ENCODE measurements at regions not wholly inside any gene's neighbourhood (a gene's known extent, or its start where the extent isn't known, plus 50 kb on each side); places are given as distances from the start of the nearest gene placed in this dataset.
A peak's percentile ranks its signal among the peaks of the same experiment; 100 is the strongest.
"Not testable (repeated sequence)": the region's sequence is repeated elsewhere in the genome, so short reads cannot be mapped to it uniquely, and the experiment has no call there.

DNA sequence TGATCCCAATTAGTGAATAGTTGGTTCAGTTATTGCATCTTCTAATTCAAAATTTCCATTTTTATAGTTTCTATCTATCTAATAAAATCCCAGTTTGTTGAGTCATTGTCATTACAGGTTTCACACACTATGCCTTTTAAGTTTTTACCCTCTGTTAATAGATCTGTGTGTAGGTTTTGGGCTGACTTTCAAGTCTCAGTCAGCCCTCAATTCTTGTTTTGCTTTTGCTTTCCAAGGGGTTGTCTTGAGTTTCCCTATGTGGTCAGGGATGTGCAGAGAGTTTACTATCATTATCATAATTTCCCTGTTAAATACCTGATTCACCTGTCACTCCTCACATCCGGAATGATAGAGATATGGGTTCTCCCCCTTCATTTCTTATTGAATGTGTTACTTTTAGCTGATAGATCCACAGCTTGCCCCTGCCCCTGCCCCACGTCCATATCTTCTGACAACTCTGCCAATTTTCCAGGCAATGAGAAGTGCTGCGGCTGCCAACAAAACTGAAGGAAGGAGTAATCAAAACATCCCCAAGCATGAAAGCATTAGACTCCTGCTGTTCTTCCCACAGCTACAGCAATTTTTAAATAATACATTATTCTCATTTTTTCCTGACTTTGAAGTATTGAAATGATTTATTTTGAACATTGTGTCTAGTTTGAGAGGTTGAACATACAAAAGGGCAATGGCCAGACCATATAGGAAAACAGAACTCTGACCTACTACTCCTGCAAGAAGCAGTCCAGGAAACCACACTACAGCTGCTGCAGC, 1064.8 kb downstream of the SUCLG1 start:
- CTCF ChIA-PET: no interaction called here
- Mint-ChIP-seq H3K27ac (no peak overlapping the region), H3K27me3 (no peaks in the 10 kb centered on the region), H3K9me3 (ENCODE audit: low read depth) (peaks cover 3% of the 10 kb centered on the region), H3K4me3 (no peak overlapping the region), H3K4me1 (no peaks in the 10 kb centered on the region), H3K36me3 (no peaks in the 10 kb centered on the region)
- ATAC-seq (no peak), DNase-seq (no peak)

DNA sequence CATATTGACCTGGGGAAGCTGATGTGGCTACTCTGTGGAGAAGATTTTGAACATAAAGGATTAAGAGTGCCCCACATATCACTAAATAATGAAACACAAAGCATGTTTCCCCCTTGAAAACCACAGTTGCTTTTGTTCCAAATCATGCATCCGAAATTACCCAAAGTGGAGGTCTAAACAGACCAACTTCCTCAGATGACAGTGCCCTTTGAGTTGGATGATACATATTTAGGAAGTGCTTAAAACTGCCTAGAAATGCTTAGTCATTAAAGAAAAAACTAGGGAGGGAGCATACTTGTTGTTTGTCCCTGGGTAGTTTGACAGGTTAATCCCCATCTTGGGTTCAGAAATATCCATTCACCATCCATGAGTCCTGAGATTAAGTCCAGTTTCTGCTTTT, 1070.3 kb downstream of the SUCLG1 start:
- no peak for ATAC-seq
- H3K4me3 Mint-ChIP-seq: no peak overlapping the region
- no peaks in the 10 kb centered on the region for H3K27me3 Mint-ChIP-seq
- no peak for DNase-seq
- CTCF ChIA-PET: no interaction called here
- H3K36me3 Mint-ChIP-seq: no peaks in the 10 kb centered on the region
- H3K4me1 Mint-ChIP-seq: no peaks in the 10 kb centered on the region
- peaks cover 3% of the 10 kb centered on the region for H3K9me3 Mint-ChIP-seq (ENCODE audit: low read depth)
- H3K27ac Mint-ChIP-seq: no peak overlapping the region

DNA sequence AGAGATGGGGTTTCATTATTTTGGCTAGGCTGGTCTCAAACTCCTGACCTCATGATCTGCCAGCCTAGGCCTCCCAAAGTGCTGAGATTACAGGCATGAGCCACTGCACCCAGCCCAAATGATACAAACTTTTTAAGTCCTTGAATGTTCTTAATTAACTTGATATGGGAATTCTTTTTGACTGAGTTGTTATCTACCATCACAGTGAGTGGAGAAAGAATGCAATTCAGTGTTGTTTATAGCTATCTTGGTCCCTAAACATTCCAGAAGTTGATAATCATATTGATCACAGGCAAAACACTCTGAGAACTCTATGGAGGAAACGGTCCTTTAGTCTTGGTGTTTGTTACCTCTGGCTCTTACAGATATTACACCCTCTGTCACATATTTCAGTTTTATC, 1072.5 kb downstream of the SUCLG1 start:
- Mint-ChIP-seq H3K27me3 (no peaks in the 10 kb centered on the region), H3K9me3 (ENCODE audit: low read depth) (no peaks in the 10 kb centered on the region), H3K36me3 (no peaks in the 10 kb centered on the region), H3K4me1 (no peaks in the 10 kb centered on the region), H3K4me3 (no peak overlapping the region), H3K27ac (no peak overlapping the region)
- no peak for DNase-seq
- ATAC-seq: no peak
- CTCF ChIA-PET: no interaction called here

DNA sequence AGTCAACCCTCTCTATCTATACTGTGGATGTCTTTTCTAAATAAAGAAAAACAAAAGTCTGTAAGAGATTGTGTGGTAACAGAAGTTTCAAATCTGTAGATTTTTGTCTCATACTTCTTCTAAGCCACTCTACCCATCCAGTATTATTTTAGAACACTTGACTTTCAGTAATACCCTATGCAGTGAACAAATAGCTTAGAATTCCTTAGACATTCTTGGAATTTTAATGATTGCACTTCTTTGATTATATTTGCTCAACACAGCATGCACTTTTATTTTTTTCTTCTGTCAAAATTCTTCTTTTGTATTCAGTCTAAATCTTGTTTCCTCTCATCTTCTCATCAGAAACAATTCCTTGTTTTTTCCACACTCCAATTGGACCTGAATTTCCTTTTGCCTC, 1080.2 kb downstream of the SUCLG1 start:
- Mint-ChIP-seq H3K4me3 (no peak overlapping the region), H3K27me3 (no peaks in the 10 kb centered on the region), H3K27ac (no peak overlapping the region), H3K9me3 (ENCODE audit: low read depth) (peaks cover 12% of the 10 kb centered on the region), H3K4me1 (no peaks in the 10 kb centered on the region), H3K36me3 (no peaks in the 10 kb centered on the region)
- no peak for DNase-seq
- CTCF ChIA-PET: no interaction called here
- no peak for ATAC-seq

DNA sequence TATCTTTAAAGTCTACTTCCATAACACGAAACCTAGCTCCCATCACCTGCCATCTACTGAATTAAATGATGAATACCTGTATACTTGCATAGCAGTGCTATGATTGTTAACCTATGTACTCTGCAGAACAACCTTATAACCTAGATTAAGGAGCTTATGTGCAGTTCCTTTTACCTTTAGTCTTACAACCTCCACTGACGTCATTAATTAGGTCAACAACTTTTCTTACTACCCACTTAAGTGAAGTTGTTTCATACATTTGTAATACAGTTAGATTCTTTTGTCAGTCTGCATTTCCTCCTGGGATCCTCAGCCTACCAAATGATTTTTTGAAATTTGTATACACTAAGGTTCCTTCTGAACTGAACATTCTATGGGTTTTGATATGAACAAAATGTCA, 1082.3 kb downstream of the SUCLG1 start:
- Mint-ChIP-seq H3K27ac (no peak overlapping the region), H3K4me1 (no peaks in the 10 kb centered on the region), H3K36me3 (no peaks in the 10 kb centered on the region), H3K4me3 (no peak overlapping the region), H3K9me3 (ENCODE audit: low read depth) (peaks cover 17% of the 10 kb centered on the region), H3K27me3 (no peaks in the 10 kb centered on the region)
- CTCF ChIA-PET: no interaction called here
- DNase-seq (no peak), ATAC-seq (no peak)

DNA sequence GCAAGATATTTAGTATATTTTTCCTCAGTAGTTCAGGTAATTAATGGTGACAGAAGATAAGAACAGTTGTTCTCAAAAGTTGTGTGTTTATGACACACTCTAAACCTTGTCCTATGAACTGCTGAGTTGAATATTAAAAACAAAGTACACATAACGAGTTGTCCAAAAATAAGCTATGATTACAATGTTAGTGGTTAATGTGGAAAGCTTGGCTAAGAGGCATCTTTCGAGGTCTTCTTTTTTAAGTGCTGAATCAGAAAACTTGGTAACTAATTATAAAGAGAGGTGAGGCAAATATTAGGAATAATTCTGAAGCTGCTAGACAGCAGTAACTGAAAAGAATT, 1088.7 kb downstream of the SUCLG1 start:
- no peak for DNase-seq

DNA sequence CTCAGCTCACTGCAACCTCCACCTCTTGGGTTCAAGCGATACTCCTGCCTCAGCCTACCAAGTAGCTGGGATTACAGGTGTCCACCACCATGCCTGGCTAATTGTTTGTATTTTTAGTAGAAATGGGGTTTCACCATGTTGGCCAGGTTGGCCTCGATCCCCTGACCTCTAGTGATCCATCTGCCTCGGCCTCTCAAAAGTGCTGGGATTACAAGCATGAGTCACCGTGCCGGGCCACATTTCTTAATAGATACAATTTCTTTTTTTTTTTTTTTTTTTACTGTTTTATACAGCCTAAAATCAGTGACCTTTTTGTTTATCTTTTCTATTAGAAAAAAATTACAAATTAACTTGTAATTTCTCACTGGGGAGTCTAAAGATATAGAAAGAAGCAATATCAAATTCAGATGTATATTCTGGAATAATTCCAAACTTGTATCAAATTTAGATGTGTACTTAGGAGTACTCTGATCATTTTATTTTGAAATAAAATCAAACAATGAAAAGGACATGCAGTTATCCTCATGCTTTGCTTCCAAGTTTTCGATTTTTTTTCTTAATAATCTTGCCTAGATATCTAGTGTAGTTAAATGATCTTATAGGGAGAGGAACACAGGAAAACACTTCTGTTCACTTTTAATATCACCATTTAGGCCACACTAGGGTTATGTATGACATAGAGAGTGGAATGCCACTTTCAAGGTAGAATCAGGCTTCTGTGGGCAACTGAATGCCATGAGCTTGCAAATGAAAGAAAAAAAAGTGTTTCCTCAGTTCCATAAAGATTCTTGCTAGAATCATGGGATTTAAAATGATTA, 1089.3 kb downstream of the SUCLG1 start:
- no peaks in the 10 kb centered on the region for H3K4me1 Mint-ChIP-seq
- peaks cover 14% of the 10 kb centered on the region for H3K9me3 Mint-ChIP-seq (ENCODE audit: low read depth)
- no peaks in the 10 kb centered on the region for H3K36me3 Mint-ChIP-seq
- ATAC-seq: no peak
- H3K27ac Mint-ChIP-seq: no peak overlapping the region
- DNase-seq: no peak
- H3K4me3 Mint-ChIP-seq: no peak overlapping the region
- CTCF ChIA-PET: no interaction called here
- no peaks in the 10 kb centered on the region for H3K27me3 Mint-ChIP-seq

More for the DNA sequence above, 1088.7 kb downstream of the SUCLG1 start:
- Mint-ChIP-seq H3K36me3 (no peaks in the 10 kb centered on the region), H3K27me3 (no peaks in the 10 kb centered on the region), H3K9me3 (ENCODE audit: low read depth) (peaks cover 13% of the 10 kb centered on the region), H3K4me3 (no peak overlapping the region), H3K4me1 (no peaks in the 10 kb centered on the region), H3K27ac (no peak overlapping the region)
- CTCF ChIA-PET: no interaction called here
- ATAC-seq: no peak

DNA sequence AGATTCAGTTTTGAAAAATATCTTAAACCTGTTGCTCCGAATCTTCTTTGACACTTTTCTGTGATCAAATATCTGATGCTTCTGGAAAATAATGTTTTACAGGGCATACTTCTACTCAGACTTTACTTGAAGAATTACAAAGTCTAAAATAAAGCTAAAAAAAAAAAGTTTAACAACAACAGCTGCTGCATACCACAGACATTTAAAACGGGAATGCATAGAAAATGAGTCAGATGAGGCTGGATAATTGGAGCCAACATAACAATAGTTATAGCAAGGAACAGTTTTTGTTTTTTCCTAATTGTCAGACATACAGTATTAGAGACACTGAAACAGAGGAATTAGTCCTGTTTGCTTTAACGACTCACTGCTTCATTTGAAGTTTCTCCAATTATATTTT, 1090.2 kb downstream of the SUCLG1 start:
- Mint-ChIP-seq H3K4me1 (no peaks in the 10 kb centered on the region), H3K36me3 (no peaks in the 10 kb centered on the region), H3K27me3 (no peaks in the 10 kb centered on the region), H3K4me3 (no peak overlapping the region), H3K9me3 (ENCODE audit: low read depth) (peaks cover 14% of the 10 kb centered on the region), H3K27ac (no peak overlapping the region)
- ATAC-seq (no peak), DNase-seq (no peak)
- CTCF ChIA-PET: no interaction called here

DNA sequence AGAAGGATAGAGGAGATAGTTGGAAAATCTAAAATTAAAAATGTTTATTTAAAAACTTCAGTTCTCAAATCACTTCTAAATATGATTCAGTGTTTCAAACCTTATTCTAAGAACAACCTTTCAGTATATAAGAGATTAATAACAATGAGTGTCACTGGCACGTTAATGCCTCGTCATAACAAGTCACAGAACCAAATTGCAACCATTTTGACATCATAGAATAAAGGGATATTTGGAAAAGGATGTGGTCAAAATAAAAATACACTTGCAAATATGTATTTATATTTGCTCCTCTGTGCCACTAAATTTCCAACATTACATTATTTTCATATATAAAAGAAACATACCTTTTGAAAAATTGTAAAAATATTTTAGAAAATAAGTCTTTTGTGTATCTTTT, 1090.6 kb downstream of the SUCLG1 start:
- ATAC-seq: no peak
- DNase-seq: no peak
- H3K4me1 Mint-ChIP-seq: no peaks in the 10 kb centered on the region
- no peak overlapping the region for H3K27ac Mint-ChIP-seq
- no peaks in the 10 kb centered on the region for H3K36me3 Mint-ChIP-seq
- no peaks in the 10 kb centered on the region for H3K27me3 Mint-ChIP-seq
- no peak overlapping the region for H3K4me3 Mint-ChIP-seq
- H3K9me3 Mint-ChIP-seq (ENCODE audit: low read depth): peaks cover 12% of the 10 kb centered on the region
- CTCF ChIA-PET: no interaction called here

DNA sequence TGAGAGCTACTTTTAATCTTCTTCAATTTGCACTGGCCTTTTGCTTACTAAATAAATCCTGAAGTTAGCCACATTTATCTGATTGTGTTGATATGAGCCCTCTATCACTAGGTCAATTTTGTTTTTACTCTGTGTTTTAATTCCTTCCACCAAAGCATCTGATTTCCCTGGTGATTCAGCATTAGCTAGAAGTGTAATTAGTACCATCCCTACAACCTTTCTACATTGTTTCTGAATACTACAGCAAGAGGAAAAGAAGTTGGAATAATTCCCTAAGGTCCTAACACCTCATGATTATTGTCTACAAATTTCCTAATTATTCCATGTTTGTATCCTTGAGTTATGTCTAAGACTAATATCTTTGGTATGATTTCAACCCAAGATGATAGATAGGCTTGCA, 1093.6 kb downstream of the SUCLG1 start:
- H3K4me1 Mint-ChIP-seq: no peaks in the 10 kb centered on the region
- H3K27ac Mint-ChIP-seq: no peak overlapping the region
- peaks cover 11% of the 10 kb centered on the region for H3K9me3 Mint-ChIP-seq (ENCODE audit: low read depth)
- H3K36me3 Mint-ChIP-seq: no peaks in the 10 kb centered on the region
- DNase-seq (no peak), ATAC-seq (no peak)
- no peaks in the 10 kb centered on the region for H3K27me3 Mint-ChIP-seq
- no peak overlapping the region for H3K4me3 Mint-ChIP-seq
- CTCF ChIA-PET: no interaction called here

DNA sequence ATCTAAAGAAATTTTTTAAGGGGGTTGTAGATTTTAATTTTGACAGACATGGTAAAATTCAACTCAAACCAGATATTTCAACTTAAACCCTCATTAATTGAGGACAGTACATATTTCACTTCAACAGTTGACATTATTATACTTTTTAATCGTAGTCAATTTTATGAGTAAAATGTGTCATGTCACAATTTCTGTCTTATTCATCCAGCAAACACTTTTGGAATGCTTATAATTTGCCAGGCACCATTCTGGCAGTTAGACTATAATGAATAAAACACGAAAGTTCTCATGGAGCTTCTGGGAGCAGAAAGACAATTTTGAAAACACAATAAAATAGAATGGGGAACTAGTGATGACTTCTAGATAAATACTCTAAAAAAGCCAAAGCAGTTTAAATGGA, 1094.8 kb downstream of the SUCLG1 start:
- H3K4me3 Mint-ChIP-seq: no peak overlapping the region
- no peaks in the 10 kb centered on the region for H3K4me1 Mint-ChIP-seq
- CTCF ChIA-PET: no interaction called here
- no peaks in the 10 kb centered on the region for H3K27me3 Mint-ChIP-seq
- peaks cover 11% of the 10 kb centered on the region for H3K9me3 Mint-ChIP-seq (ENCODE audit: low read depth)
- ATAC-seq (no peak), DNase-seq (no peak)
- no peaks in the 10 kb centered on the region for H3K36me3 Mint-ChIP-seq
- H3K27ac Mint-ChIP-seq: no peak overlapping the region

DNA sequence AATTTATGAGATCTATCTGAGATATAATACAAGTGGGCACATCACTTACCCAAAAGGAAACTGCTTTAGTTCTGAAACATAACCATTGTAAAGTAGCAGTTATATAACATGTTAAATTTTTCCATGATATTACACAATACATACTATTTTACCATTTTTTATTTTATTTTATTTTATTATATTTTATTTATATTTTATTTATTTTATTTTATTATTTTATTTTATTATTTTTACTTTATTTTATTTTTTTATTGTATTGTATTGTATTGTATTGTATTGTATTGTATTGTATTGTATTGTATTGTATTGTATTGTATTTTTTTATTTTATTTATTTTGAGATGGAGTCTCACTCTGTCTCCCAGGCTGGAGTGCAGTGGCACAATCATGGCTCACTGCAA, 1095.9 kb downstream of the SUCLG1 start:
- H3K27me3 Mint-ChIP-seq, H3K36me3 Mint-ChIP-seq, ATAC-seq, DNase-seq, H3K4me1 Mint-ChIP-seq, H3K4me3 Mint-ChIP-seq, H3K27ac Mint-ChIP-seq, CTCF ChIA-PET: not testable (repeated sequence)
- H3K9me3 Mint-ChIP-seq (ENCODE audit: low read depth): peaks cover 11% of the 10 kb centered on the region

DNA sequence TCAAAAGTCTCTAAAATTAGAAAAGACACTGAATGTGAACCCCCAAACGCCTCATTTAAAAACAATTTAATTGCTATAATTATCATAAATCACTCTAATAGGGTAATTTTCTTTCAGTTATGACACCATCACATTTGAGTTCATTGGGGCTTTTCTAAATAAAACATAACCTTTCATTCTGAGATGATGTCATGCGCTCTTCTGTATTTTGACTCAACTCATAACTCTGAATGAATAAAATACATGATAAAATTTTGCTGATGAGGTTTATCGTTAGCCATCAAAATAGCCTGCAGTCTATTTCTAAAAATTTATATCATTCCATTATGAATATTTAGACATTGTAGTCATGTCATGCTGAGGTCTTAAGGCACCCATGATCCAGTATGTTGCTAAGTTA, 1099.7 kb downstream of the SUCLG1 start:
- DNase-seq (no peak), ATAC-seq (no peak)
- Mint-ChIP-seq H3K4me3 (no peak overlapping the region), H3K36me3 (no peaks in the 10 kb centered on the region), H3K9me3 (ENCODE audit: low read depth) (peaks cover 7% of the 10 kb centered on the region), H3K4me1 (no peaks in the 10 kb centered on the region), H3K27me3 (no peaks in the 10 kb centered on the region), H3K27ac (no peak overlapping the region)
- CTCF ChIA-PET: no interaction called here

DNA sequence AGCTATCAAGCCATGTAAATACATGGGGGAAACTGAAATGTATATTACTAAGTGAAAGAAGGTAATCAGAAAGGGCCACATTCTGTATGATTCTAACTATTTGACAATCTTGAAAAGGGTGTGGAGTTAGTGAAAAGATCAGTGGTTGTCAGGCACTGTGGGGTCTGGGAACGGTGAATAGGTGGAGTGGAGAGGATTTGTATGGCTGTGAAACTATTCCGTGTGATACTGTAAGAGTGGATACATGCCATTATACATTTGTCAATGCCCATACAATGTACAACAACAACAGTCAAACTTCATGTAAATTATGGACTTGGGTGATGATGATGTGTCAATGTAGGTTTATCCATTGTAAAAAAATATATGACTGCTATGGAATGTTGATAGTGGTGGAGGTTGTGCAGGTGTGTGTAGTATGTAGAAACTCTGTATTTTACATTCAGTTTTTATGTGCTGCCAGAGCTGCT, 1116.2 kb downstream of the SUCLG1 start:
- no peaks in the 10 kb centered on the region for H3K36me3 Mint-ChIP-seq
- no peaks in the 10 kb centered on the region for H3K27me3 Mint-ChIP-seq
- no peak overlapping the region for H3K4me3 Mint-ChIP-seq
- H3K4me1 Mint-ChIP-seq: no peaks in the 10 kb centered on the region
- ATAC-seq: peak; percentile 60
- DNase-seq: no peak
- CTCF ChIA-PET: no interaction called here
- no peak overlapping the region for H3K27ac Mint-ChIP-seq
- peaks cover 6% of the 10 kb centered on the region for H3K9me3 Mint-ChIP-seq (ENCODE audit: low read depth)

All from activated CD8-positive, alpha-beta memory T cell treated with anti-CD3 and anti-CD28 coated beads, Interleukin-2, amount 10 ng/mL, durations not matched to agents 7 days and 5 days (primary cell).